T-helper 2 cell (primary cell): ENCODE measurements at regions not wholly inside any gene's neighbourhood (a gene's known extent, or its start where the extent isn't known, plus 50 kb on each side); places are given as distances from the start of the nearest gene placed in this dataset.

ENCODE experiments used
- DNase-seq, 5 experiments: peaks; one replicate each; pipeline versions ENCODE4 v3.0.0 to v3.0.0-alpha.2; 2012 to 2022

GRCh38 chr10:20726381-20726780, 170.7 kb downstream of the NEBL start:
- DNase-seq = no peak

- no peak for DNase-seq
These were observed 182.1 kb downstream of the NEBL start for GRCh38 chr10:20714979-20715378.

GRCh38 chr10:20714518-20714917, 182.6 kb downstream of the NEBL start:
- no peak for DNase-seq

- no peak for DNase-seq
These were observed 183.7 kb downstream of the NEBL start for GRCh38 chr10:20713420-20713819.

- no peak for DNase-seq
These were observed 184.3 kb downstream of the NEBL start for GRCh38 chr10:20712774-20713173.

GRCh38 chr10:20709708-20710107, 187.4 kb downstream of the NEBL start:
- no peak for DNase-seq

GRCh38 chr10:20708305-20708704, 188.8 kb downstream of the NEBL start:
- DNase-seq = no peak

GRCh38 chr10:20707251-20707650, 189.9 kb downstream of the NEBL start:
- no peak for DNase-seq

- DNase-seq = no peak
These were observed 198.3 kb downstream of the NEBL start for GRCh38 chr10:20698837-20699236.

GRCh38 chr10:20694296-20694695, 202.8 kb downstream of the NEBL start:
- DNase-seq = no peak

GRCh38 chr10:20688797-20689544, 208.1 kb downstream of the NEBL start:
- DNase-seq = no peak

- no peak for DNase-seq
These were observed 211.0 kb downstream of the NEBL start for GRCh38 chr10:20686015-20686635.

- DNase-seq = no peak
These were observed 211.6 kb downstream of the NEBL start for GRCh38 chr10:20685462-20685861.

- DNase-seq = no peak
These were observed 213.8 kb downstream of the NEBL start for GRCh38 chr10:20683345-20683744.

- DNase-seq = no peak
These were observed 214.3 kb downstream of the NEBL start for GRCh38 chr10:20682782-20683181.

- no peak for DNase-seq
These were observed 219.8 kb downstream of the NEBL start for GRCh38 chr10:20677340-20677739.

GRCh38 chr10:20674926-20675325, 222.2 kb downstream of the NEBL start:
- DNase-seq = no peak

GRCh38 chr10:20673175-20673574, 223.9 kb downstream of the NEBL start:
- no peak for DNase-seq

- no peak for DNase-seq
These were observed 224.4 kb downstream of the NEBL start for GRCh38 chr10:20672741-20673140.

- no peak for DNase-seq
These were observed 226.5 kb downstream of the NEBL start for GRCh38 chr10:20670579-20670978.

GRCh38 chr10:20668985-20669384, 228.1 kb downstream of the NEBL start:
- no peak for DNase-seq

GRCh38 chr10:20662742-20663141, 234.4 kb downstream of the NEBL start:
- DNase-seq = no peak

- DNase-seq = no peak
These were observed 237.9 kb downstream of the NEBL start for GRCh38 chr10:20659225-20659624.

GRCh38 chr10:20658158-20658557, 239.0 kb downstream of the NEBL start:
- no peak for DNase-seq

- DNase-seq = no peak
These were observed 240.2 kb downstream of the NEBL start for GRCh38 chr10:20656886-20657285.
